IPS-NIHi7 (cell line): ENCODE measurements at regions not wholly inside any gene's neighbourhood (a gene's known extent, or its start where the extent isn't known, plus 50 kb on each side); places are given as distances from the start of the nearest gene placed in this dataset.
"Not testable (repeated sequence)": the region's sequence is repeated elsewhere in the genome, so short reads cannot be mapped to it uniquely, and the experiment has no call there.

Source experiments
- DNase-seq: peaks from one replicate; pipeline ENCODE4 v3.0.0; 2012; ENCODE audit warnings: mixed read lengths; ENCODE audit errors: extremely low spot score

DNA sequence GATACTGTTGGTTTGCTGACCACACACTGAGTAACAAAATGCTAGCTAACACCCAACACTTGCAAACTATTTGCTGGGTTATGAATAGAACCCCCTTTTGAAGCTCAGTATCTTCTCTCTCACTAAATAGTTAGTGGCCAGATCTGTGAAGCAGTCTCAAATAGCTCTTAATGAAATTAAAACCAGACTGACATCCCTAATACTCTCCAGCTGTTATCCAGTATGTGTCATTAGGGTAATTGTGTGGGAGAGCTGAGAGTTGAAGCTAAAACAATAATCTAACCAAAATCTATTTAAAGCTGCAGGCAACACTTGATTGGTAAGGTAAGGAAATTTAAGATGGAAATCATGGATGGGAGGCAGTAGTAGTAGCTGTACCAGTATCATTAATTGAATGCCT, 110.4 kb upstream of the RORA start:
- no peak for DNase-seq

DNA sequence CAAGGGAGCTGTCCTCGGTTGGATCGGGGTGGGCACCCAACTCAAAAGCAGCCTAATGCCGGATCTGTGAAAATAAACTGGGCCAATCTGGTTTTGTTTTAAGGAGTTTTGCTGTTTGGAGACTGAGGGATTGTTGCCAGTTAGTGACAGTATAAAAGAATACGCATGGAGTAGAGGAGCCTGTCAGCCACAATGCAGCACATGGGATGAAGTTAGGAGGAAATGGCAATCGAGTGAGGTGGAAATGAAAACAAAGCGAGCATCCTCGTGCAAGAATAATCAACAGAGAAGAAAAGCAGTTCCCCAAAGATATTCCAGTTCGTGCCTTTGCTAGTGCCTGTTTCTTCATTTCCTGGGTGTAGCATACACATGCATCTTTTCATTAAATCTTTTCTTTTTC, 108.4 kb upstream of the RORA start:
- no peak for DNase-seq

DNA sequence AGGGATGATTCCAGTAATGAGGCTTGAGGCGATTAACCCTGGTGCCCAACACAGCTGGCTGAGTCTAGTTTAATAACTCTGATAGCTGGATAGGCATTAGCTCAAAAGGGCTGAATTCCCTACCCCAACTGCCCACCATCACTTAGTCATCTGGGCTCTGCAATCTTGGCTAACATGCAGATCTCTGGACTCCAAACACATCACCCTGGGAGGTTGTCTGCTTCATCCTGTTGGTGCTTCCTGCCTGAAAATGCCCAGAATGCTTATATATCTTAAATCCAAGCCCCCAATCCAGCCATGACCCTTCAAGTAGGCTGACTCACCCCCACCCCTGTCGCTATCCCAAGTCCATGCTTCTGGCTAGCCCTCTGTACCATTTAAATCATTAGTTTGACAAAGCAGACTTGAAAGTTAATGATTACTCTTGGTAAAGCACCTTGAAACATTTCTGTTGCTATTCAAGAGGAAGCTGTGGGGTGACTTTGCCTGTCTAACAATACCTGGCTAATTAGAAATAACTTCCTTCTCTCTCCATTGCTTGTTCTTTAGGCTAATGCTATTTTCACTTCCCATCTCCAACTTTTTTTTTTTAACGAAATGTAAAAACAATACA, 107.0 kb upstream of the RORA start:
- no peak for DNase-seq

DNA sequence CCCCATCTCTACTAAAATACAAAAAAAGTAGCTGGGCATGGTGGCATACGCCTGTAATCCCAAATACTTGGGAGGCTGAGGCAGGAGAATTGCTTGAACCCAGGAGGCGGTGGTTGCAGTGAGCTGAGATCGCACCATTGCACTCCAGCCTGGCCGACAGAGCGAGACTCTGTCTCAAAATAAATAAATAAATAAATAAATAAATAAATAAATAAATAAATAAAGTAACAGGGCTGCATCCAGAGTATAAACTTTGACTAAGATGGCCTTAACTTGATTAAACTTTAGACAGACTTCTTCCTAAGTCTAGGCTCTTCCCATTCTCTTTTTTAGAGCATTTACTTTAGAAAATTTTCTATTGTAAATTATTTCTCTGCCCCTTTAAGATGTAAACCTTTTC, 105.6 kb upstream of the RORA start:
- DNase-seq, result not testable (repeated sequence)

DNA sequence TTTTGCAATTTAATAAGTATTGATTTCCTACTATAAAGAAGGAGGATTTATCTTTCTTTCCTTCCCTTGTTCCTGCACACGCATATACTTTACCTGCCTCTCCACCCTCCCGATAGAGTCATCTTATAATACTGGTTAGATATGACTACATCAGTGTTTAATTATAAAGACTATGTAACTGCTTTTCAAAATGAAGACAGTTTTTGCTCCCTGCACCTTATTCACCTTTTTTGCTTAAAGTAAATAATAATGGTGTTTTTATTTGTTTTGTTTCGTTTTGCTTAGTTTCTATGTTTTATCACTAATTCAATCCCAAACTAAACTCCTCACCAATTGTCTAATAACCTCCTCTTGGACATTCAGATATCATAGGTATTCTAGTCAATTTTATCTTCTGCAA, 101.9 kb upstream of the RORA start:
- DNase-seq, result no peak

DNA sequence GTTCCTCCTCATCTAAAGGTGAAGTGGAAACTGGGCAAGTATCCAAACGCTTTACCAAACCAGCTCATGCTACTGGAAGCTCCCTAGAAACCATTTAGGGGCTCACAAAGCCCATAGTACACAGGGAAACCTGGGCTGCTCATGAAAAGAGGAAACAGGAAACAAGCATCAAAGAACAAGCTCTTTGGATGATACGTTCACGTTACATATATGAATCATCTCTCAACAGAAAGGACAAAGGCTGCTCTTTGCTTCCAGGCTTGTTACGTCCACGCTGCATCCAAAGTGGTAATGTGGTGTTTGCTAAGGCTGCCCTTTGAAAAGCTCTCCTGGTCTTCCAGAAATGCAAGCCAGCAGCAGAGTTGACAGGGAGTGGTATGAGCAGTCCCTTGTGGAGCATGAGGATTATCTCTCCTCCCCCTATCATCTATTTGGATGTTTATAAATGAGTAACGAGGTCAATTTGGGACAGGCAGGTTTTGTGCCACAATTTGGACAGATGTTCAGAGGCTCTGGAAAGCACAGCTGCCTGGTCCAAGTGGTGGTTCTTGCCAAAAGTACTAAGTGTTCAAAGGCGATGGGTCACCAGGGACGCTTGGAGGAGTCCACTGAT, 98.0 kb upstream of the RORA start:
- DNase-seq, result no peak

DNA sequence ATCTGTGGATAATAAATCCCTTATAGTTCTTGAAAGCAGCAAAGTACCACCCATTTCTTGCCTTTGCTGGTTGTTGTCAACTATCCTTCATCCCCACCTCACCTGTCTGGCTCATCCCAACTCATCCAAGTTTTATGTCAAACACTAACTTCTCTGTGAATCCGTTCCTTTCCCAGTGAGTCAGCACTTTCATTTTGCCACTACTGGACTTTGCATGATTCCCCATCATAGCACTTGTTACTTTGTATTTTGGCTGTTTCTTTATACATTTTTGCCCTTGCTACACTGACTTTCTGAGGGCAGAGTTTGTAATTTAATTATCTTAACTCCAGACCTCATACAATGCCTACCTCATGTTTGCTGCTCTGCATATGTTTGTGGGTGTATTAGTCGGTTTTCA, 90.8 kb upstream of the RORA start:
- no peak for DNase-seq

DNA sequence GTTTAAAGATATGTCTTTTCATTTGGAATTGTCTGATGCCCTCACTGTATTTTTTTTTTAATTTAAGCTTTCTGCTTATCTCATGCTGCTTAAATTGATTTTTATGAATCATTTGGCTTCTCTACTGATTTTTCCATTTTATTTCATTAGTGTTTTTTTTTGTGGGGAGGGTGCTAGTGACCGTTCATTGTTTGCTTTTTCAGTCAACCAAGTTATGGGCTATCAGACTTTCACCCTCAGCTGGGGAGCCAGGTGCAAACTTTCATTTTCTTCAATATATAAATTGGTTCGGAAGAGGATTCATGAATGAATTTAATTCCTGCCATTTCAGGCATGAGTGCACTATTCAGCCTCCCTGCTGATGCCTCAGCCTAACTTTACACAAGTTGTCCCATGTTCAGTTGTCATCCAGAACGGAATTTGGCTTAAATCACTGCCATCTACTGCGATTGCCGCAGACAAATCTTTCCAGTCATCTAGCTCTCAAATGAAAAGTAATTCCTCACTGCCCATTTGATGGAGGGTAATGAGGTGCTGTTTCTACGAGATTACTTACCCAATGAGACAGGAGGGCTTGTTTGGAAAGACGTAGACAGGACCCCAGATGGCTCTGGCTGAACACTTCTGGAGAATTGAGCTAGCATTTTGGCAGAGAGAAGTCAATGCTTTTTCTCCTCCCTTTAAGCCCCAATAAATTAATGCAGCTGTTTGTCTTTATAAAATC, 89.9 kb upstream of the RORA start:
- no peak for DNase-seq

DNA sequence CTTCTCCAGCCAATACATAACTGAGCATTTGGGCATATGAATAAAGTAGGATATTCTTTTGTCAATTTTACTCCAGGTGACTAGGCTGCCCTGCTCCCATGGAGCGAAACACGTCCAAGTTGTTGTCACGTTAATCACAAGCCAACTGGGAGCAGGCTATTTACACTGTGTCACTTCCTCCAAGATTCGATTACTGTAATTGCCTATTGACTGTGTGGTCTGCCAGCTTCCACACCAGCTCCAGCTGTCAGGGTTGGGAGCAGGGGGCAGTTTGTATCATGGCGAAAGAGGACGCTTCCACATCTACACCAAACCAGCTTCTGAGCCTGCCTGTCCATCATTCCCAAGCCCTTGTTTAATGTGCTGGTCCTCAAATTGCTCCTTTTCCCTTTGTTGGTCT, 89.2 kb upstream of the RORA start:
- no peak for DNase-seq

DNA sequence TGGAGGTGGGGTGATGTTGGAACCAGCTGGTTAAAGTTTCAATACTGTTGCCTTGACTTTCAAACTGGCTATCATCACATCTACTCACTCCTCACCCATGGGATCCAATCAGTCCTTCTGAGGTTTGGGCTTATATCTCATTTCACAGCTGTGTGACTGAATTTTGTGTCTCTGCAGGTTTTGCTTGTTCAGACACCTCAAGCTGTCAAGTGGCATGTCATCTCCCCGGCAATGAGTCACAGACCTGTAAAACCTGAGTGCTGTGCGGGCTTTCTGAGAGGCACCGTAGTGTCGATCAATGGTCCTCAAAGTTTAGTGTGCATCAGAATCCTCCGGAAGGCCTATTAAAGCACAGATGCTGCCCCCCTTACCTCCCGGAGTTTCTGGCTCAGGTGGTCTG, 86.4 kb upstream of the RORA start:
- no peak for DNase-seq

DNA sequence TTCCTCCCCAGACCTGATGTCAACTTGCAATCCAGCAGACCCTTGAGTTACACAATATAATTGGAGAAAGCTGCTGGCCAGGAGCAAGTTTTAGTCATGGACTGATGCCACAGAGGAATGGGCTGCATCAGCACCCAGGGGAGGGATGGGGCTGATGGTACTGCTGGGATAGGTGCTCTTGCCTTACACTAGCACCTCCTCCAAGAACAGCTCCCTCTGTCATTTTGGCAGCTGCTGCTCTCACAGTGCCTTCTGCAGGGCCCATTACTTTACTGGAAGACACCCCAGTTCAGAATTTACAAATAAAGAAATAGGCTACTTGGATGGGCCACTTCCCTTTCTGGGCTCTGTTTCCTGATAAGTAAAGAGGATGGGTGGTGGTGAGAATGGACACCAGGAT, 85.3 kb upstream of the RORA start:
- DNase-seq, result peak; percentile 37

DNA sequence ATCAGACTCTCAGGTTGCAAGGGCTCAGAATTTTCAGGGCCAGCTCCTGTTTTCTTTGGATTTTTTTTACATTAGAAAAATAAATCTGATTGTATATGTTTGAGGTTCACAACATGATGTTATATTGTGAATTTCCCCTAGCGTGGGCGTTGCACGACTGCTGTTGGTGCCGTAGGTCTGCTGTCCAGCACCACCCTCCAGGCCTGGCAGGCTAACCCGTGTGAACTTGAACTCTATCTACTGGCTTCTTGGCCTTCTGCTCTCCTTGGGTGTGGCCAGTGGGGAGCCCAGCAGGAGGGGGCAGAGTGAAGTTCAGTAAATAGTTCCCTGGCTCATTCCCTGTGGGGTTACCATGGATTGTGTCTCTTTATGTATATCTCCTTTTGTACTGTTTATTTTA, 80.5 kb upstream of the RORA start:
- DNase-seq, result no peak

DNA sequence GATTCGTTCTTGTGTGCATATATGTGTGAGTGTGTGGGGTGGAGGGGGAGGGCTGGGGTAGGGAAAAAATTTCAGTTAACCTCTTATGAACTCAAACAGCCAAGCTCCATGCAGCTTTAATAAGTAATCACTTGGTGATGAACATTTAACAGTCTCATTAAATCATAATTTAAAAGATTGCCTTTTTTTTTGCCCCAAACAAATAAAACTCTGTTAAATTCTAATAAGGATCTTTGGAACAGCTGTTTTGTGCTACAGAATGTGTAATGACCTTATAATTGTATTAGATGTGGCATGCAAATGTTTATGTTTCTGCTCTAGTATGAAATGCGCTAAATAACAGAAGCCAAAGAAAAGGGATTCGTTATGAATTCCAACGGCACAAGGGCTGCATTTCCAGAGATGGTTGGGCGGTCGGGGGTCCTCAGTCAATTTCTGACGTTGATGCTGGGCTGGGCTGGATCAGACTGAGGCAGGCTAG, 80.0 kb upstream of the RORA start:
- DNase-seq, result no peak

DNA sequence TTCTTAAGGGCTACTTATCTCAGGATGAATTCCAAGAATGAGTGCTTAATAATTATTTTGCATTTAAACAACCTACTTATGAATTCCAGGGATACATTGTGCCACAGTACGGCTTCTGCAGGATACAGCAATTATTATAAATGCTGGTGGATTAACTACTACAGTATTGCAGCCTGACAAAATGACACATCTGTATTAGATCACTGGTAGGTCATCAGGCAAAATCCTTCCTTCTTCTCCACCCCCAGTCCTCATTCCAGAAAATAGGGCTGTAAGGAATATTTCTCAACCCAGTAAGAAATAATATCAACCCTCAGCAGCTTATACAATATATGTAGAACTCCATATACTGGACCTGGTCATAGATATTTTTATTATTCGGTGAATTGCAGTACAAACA, 79.3 kb upstream of the RORA start:
- DNase-seq, result no peak

DNA sequence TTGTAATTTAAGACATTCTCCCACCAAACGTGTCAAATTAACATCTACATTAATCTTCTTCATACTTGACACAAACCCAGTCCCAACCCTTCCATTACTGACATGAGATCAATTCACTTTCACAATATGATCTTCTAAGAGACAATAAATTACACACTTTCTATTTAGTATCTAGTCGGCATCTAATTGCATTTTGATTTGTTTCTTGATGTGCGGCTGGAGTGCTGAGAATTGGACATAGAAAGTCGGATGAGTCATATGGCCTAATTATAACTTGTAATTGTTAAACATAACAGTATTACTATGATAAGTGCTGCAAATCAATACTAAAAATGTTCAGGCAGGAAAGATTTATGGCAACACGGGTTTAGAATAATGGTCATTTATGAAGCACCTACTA, 78.4 kb upstream of the RORA start:
- no peak for DNase-seq

DNA sequence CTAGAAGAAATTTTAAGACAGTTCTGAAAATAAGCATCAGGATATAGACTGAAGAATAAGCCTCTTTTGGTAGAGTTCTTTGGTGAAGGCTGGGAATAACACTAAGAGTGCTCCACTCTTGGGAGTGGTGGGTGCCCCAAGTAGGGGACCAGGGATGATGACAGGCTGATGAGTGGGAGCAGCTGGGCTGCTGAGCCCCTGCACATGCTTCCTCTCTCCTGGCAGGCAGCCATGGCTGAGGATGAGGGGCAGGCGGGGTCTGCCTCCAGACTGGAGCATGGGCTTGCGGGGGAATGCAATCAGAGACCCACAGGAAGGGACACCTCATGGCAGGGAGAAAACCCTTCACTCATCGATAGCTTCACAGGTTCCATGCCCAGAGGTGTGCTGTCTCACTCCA, 72.6 kb upstream of the RORA start:
- no peak for DNase-seq

DNA sequence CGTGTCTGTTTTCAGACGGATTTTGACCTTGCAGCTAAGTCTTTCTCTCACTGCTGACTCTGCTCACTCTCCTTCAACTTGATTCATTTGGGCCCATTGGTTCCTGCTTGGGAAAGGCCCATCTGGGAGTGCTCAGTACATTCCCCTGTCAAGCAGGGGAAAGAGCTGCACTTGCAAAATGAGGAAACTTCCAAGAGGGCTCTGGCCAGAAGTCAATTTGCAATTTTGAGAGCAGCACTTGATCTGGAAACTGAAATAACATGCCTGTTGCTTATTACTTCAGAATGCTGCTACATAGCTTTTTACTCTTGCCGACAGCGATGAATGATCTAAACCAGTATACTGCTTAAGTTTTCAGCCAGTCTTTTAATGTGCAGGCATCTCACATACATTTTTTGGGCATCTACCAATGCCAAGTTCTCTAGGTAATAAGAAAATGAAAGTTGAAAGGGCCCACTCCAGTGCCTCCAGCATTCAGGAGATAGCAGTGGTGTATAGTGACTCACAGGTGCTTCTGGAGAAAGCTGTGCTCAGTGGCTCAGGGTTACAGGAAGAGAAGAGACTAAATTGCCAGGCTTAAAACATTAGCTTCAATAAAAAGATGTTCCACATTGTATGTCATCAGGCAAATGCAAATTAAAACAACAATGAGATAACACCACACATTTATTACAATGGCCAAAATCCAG, 70.1 kb upstream of the RORA start:
- no peak for DNase-seq

DNA sequence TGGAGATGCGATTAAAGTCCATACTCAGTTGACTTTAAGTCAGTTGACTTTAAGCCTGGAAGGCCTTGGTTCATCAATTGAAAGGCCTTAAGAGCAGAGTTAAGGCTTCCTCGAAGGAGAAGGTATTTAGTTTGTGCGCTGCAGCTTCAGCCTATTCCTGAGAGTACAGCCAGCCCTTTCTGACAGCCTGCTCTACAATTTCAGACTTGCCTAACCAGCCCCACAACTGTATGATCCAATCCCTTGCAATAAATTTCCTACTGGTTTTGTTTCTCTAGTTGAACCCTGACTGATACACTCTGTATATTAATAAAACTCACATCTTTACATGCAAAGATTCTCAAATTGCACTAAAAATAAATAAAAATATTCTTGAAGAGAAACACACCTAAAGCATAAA, 66.1 kb upstream of the RORA start:
- DNase-seq, result no peak

DNA sequence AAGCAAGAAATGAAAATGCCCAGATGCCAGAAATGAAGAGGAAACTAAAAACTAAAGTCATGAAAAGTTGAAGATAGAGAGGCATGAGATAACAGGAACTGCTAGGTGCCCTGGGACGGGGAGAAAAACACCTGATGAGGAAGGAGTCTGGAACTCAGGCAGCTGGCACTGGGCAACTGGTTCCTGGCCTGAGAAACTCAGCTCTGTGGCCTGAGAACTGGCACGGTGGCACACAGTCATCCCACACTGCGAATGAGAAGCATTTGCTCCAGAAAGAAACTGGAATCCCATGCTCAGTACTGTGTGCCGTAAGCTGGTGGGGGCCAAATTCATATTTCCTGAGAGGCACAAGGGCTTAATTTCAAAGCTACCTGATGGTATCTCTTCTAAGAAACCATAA, 53.6 kb upstream of the RORA start:
- no peak for DNase-seq

DNA sequence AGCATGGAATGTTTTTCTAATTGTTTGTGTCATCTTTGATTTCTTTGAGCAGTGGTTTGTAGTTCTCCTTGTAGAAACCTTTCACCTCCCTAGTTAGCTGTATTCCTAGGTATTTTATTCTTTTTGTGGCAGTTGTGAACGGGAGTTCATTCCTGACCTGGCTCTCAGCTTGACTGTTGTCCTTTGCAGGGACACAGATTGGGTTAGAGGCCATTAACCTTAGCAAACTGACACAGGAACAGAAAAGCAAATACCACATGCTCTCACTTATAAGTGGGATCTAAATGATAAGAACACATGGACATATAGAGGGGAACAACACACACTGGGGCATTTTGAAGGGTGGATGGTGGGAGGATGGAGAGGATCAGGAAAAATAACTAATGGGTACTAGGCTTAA, 52.2 kb upstream of the RORA start:
- DNase-seq, result no peak
